Endothelial cell of umbilical vein (primary cell): ENCODE measurements at regions not wholly inside any gene's neighbourhood (a gene's known extent, or its start where the extent isn't known, plus 50 kb on each side); places are given as distances from the start of the nearest gene placed in this dataset.

ENCODE experiments used
- BruUV-seq: library from RNA; stranded (reverse); fragments of 400-500 nt; replicated peaks from 2 replicates; lab custom pipeline; 2021; lab: Mats Ljungman, UMichigan
- CTCF ChIA-PET: fragments of 300-600, 350-600 bp; sonication (Branson Sonifier 250); formaldehyde crosslinking; loops from one replicate; lab custom pipeline; 2021; ENCODE audit warnings: antibody characterized with exemption, inconsistent platforms; lab: Charles Lee
- POLR2A ChIA-PET: fragments of 300-600, 350-600 bp; sonication (Branson Sonifier 250); formaldehyde crosslinking; loops from one replicate; lab custom pipeline; 2021; ENCODE audit warnings: antibody characterized with exemption, inconsistent platforms; lab: Charles Lee
- DNase-seq: peaks from one replicate; pipeline ENCODE4 v3.0.0-alpha.2; 2011; ENCODE audit warnings: low read depth, low spot score
- FAIRE-seq: peaks from 2 replicates; lab custom pipeline; 2011; peaks lifted over from hg19 to GRCh38; lab: Jason Lieb, UNC
- H2AFZ ChIP-seq: 2 replicates; pipeline ENCODE4 v1.6.0; 2012; ENCODE audit warnings: low read depth, low read length, control low read depth, inconsistent platforms
- H3K27ac ChIP-seq: 2 replicates; pipeline ENCODE4 v1.5.1; 2011; ENCODE audit warnings: low read depth, mild to moderate bottlenecking, control low read depth, low read length, moderate library complexity; ENCODE audit not compliant: insufficient read depth
- H3K27me3 ChIP-seq, 2 experiments: 2 replicates each; pipeline versions ENCODE4 v1.6.0 to v1.6.1; 2011; ENCODE audit warnings: low read length in 2 of 2, mixed read lengths in 1 of 2; ENCODE audit not compliant: control insufficient read depth in 2 of 2, insufficient read depth in 2 of 2
- H3K36me3 ChIP-seq, 2 experiments: 2 replicates in 1 of 2; 3 replicates in 1 of 2; pipeline ENCODE4 v1.5.1; 2011; ENCODE audit warnings: low read length in 2 of 2, mild to moderate bottlenecking in 1 of 2, moderate library complexity in 1 of 2; ENCODE audit not compliant: control insufficient read depth in 2 of 2, insufficient read depth in 2 of 2; ENCODE audit errors: extremely low read depth in 1 of 2
- H3K4me1 ChIP-seq: 3 replicates; pipeline ENCODE4 v1.5.1; 2011; ENCODE audit warnings: mild to moderate bottlenecking, low read length; ENCODE audit not compliant: control insufficient read depth, insufficient read depth; ENCODE audit errors: extremely low read depth
- H3K4me2 ChIP-seq: 2 replicates; pipeline ENCODE4 v1.6.1; 2011; ENCODE audit warnings: low read length, control low read depth, mixed read lengths; ENCODE audit not compliant: insufficient read depth
- H3K4me3 ChIP-seq, 3 experiments: fragments of 200-600 bp in 1 of 3; sonication (generic), shearing (Covaris generic) in 1 of 3; replicated peaks in 1 of 3; 2 replicates each; pipeline ENCODE4 v1.5.1; 2011 to 2016; ENCODE audit warnings: control low read depth in 3 of 3, low read length in 3 of 3, mild to moderate bottlenecking in 2 of 3, inconsistent platforms in 1 of 3, low read depth in 1 of 3, moderate library complexity in 1 of 3; ENCODE audit not compliant: insufficient read depth in 1 of 3
- H3K79me2 ChIP-seq: 2 replicates; pipeline ENCODE4 v1.6.0; 2012; ENCODE audit warnings: low read length, inconsistent platforms; ENCODE audit not compliant: control insufficient read depth, insufficient read depth
- H3K9ac ChIP-seq: replicated peaks from 2 replicates; pipeline ENCODE3; 2011; ENCODE audit warnings: low read length, control low read depth; ENCODE audit not compliant: insufficient read depth; ENCODE audit errors: extremely low read depth
- H3K9me1 ChIP-seq: replicated peaks from 3 replicates; pipeline ENCODE4 v1.6.0; 2011; ENCODE audit warnings: mild to moderate bottlenecking, low read length; ENCODE audit not compliant: control insufficient read depth, insufficient read depth; ENCODE audit errors: extremely low read depth
- H3K9me3 ChIP-seq: replicated peaks from 2 replicates; pipeline ENCODE4 v1.5.1; 2012; ENCODE audit warnings: low read length, inconsistent platforms; ENCODE audit not compliant: control insufficient read depth, insufficient read depth
- H4K20me1 ChIP-seq: replicated peaks from 2 replicates; pipeline ENCODE3; 2011; ENCODE audit warnings: mild to moderate bottlenecking, low read length; ENCODE audit not compliant: control insufficient read depth, insufficient read depth; ENCODE audit errors: extremely low read depth
- EZH2 ChIP-seq: IDR thresholded peaks from 2 replicates; pipeline ENCODE4 v1.6.1; 2012; ENCODE audit warnings: borderline replicate concordance, low read depth, mild to moderate bottlenecking, moderate library complexity, low read length, inconsistent platforms; ENCODE audit not compliant: severe bottlenecking
- FOS ChIP-seq: IDR thresholded peaks from 2 replicates; pipeline ENCODE4 v1.6.1; 2011; ENCODE audit warnings: mild to moderate bottlenecking, low read length, moderate library complexity, borderline replicate concordance; ENCODE audit not compliant: insufficient read depth
- GATA2 ChIP-seq: IDR thresholded peaks from 2 replicates; pipeline ENCODE4 v1.7.0; 2011; ENCODE audit warnings: low read depth, mild to moderate bottlenecking, moderate library complexity, mixed read lengths, low read length; ENCODE audit not compliant: insufficient read length, insufficient read depth
- JUN ChIP-seq: IDR thresholded peaks from 2 replicates; pipeline ENCODE4 v1.6.1; 2011; ENCODE audit warnings: borderline replicate concordance, low read depth; ENCODE audit not compliant: insufficient read length, insufficient read depth
- MYC ChIP-seq: IDR thresholded peaks from one replicate; pipeline ENCODE4 v1.6.1; 2011; ENCODE audit warnings: mild to moderate bottlenecking, low read depth, low read length
- POLR2A ChIP-seq: IDR thresholded peaks from 2 replicates; pipeline ENCODE4 v1.6.1; 2012; ENCODE audit warnings: low read depth, mild to moderate bottlenecking, control low read depth, low read length
- POLR2AphosphoS5 ChIP-seq: IDR thresholded peaks from 2 replicates; pipeline ENCODE4 v1.6.1; 2012; ENCODE audit warnings: low read depth, mild to moderate bottlenecking, control low read depth, low read length, moderate library complexity; ENCODE audit not compliant: insufficient read depth
- dilution Hi-C: fragments of 300-500 bp; cut with MboI; formaldehyde crosslinking; loops from one replicate; pipeline ENCODE4 v1.15.0; 2019; ENCODE audit warnings: low sequenced_read_pairs; ENCODE audit not compliant: extremely low pct_ligation_motif_present
- intact Hi-C: fragments of 100-400 bp; cut with micrococcal nuclease; formaldehyde crosslinking; loops from one replicate; pipeline ENCODE4 v1.10.0; 2022
- TF ChIP-seq, protein P1 (sequence below), 2 donors: IDR thresholded peaks; 1 replicate in 1 of 2; 2 replicates in 1 of 2; pipeline ENCODE4 v1.5.1; 2011; ENCODE audit warnings: low read length in 2 of 2, mild to moderate bottlenecking in 2 of 2, moderate library complexity in 2 of 2, control low read depth in 1 of 2, inconsistent platforms in 1 of 2, low read depth in 1 of 2; ENCODE audit not compliant: insufficient read depth in 1 of 2; ENCODE audit errors: extremely low read depth in 1 of 2
- TF ChIP-seq, protein P2 (sequence below): IDR thresholded peaks from 2 replicates; pipeline ENCODE4 v1.6.1; 2011; ENCODE audit not compliant: insufficient read depth, insufficient read length

DNA sequence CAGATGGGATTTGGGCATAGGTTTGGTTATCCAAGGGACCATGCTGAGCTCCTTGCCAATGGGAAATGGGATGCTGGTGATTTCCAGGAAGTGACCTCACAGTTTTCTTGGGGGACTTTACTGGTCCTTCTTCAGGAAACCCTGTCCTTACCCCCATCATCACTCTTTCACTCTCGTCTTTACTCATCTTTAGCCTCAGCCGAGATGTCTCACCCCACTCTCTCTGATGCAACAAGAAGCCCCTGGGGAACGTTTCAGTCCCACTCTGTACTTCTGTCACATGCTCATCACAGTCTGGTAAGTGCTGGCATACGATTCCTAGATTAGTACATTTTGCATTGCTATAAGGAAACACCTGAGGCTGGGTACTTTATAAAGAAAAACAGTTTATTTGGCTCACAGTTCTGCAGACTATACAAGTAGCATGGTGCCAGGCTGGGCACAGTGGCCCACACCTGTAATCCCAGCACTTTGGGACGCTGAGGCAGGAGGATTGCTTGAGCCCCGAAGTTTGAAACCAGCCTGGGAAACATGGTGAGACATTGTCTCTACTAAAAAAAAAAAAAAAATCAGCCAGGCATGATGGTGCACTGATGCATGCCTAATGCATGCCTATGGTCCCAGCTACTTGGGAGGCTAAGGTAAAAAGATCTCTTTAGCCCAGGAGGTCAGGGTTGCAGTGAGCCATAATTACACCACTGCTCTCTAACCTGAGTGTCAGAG lies 63.5 kb upstream of the VKORC1L1 start:
- no peak overlapping the region for H3K4me2 ChIP-seq
- H3K79me2 ChIP-seq, result no peaks in the 10 kb centered on the region
- ChIA-PET CTCF (no interaction called here), POLR2A (no interaction called here)
- no peaks in the 10 kb centered on the region for H3K4me1 ChIP-seq
- H3K36me3 ChIP-seq, result no peaks in the 10 kb centered on the region
- H3K27ac ChIP-seq, result no peak overlapping the region
- no peaks in the 10 kb centered on the region for H4K20me1 ChIP-seq
- FAIRE-seq (no peak), DNase-seq (no peak)
- H3K9ac ChIP-seq, result no peak overlapping the region
- no peak overlapping the region for H3K4me3 ChIP-seq
- no TSS peak for BruUV-seq
- no peaks in the 10 kb centered on the region for H3K9me1 ChIP-seq
- intact Hi-C loops (no loop called here), dilution Hi-C loops (no loop called here)
- TF ChIP-seq EZH2 (no peak), FOS (no peak), JUN (no peak), POLR2A (no peak), POLR2AphosphoS5 (no peak), MYC (no peak), GATA2 (no peak)
- TF ChIP-seq, protein P1, sequence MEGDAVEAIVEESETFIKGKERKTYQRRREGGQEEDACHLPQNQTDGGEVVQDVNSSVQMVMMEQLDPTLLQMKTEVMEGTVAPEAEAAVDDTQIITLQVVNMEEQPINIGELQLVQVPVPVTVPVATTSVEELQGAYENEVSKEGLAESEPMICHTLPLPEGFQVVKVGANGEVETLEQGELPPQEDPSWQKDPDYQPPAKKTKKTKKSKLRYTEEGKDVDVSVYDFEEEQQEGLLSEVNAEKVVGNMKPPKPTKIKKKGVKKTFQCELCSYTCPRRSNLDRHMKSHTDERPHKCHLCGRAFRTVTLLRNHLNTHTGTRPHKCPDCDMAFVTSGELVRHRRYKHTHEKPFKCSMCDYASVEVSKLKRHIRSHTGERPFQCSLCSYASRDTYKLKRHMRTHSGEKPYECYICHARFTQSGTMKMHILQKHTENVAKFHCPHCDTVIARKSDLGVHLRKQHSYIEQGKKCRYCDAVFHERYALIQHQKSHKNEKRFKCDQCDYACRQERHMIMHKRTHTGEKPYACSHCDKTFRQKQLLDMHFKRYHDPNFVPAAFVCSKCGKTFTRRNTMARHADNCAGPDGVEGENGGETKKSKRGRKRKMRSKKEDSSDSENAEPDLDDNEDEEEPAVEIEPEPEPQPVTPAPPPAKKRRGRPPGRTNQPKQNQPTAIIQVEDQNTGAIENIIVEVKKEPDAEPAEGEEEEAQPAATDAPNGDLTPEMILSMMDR (IDR thresholded peaks at IDR 0.05; ENCODE audit: extremely low read depth in 1 of 2, insufficient read depth in 1 of 2, low read depth in 1 of 2, low read length in 2 of 2), result no peak
- TF ChIP-seq, protein P2, sequence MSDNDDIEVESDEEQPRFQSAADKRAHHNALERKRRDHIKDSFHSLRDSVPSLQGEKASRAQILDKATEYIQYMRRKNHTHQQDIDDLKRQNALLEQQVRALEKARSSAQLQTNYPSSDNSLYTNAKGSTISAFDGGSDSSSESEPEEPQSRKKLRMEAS, result no peak
- H3K9me3 ChIP-seq, result no peaks in the 10 kb centered on the region
- no peaks in the 10 kb centered on the region for H3K27me3 ChIP-seq
- no peak overlapping the region for H2AFZ ChIP-seq
